ENCODE measurements at regions not wholly inside any gene's neighbourhood (a gene's known extent, or its start where the extent isn't known, plus 50 kb on each side); places are given as distances from the start of the nearest gene placed in this dataset.

DNA sequence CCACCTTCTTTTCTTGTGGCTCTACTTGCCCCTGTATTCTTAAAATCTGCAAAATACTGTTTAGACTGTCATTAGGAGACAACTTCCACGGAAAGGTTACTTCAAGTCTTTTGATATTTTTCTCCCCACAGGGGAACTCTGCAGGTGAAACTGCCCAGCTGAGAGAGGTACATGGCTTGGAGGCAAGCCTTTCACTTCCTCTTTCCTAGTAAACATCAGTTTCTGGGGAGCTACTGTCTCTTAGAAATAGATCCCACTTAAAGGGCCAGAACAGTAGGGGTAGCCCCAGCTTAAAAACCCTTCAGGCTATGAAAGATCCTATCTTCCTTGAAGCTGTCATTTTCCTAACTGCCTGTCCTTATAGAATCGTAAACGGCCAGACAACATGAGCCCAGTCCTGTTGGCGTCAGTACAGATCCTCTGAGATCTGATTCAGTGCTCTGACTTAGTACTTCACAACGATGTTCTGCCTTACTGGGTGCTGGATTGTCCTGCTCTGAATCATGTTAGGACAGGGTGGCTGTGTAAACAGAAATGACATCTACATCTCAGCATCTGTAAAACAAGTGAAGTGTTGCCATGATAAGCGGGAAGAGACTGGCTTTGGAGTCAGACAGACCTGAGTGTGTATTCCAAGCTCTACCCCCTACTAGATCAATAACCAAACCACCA is 102.1 kb downstream of the ITIH6 start:
- ChIA-PET POLR2A (no interaction called here), CTCF (no interaction called here)
- intact Hi-C loops (cut with DNase I, micrococcal nuclease): no loop called here
- Mint-ChIP-seq H3K27me3 (peaks cover 2% of the 10 kb centered on the region), H3K4me3 (no peak overlapping the region), H3K4me1 (no peaks in the 10 kb centered on the region), H3K27ac (no peak overlapping the region), H3K9me3 (ENCODE audit: low read depth) (no peaks in the 10 kb centered on the region), H3K36me3 (ENCODE audit: low read depth) (no peaks in the 10 kb centered on the region)
- ATAC-seq (no peak), DNase-seq (no peak)
